Activated T-cell treated with anti-CD3 and anti-CD28 coated beads for 4 hours (primary cell): ENCODE measurements at regions not wholly inside any gene's neighbourhood (a gene's known extent, or its start where the extent isn't known, plus 50 kb on each side); places are given as distances from the start of the nearest gene placed in this dataset.

Experiments used
- DNase-seq: peaks from one replicate; pipeline ENCODE4 v3.0.0-alpha.2; 2020

GRCh38 chr2:239682518-239682917 is 281.7 kb upstream of the HDAC4 start:
- no peak for DNase-seq

- no peak for DNase-seq
Measured at GRCh38 chr2:239679755-239680154, 278.9 kb upstream of the HDAC4 start.

- no peak for DNase-seq
Measured at GRCh38 chr2:239678666-239679296, 278.0 kb upstream of the HDAC4 start.

- DNase-seq = no peak
Measured at GRCh38 chr2:239678186-239678490, 277.3 kb upstream of the HDAC4 start.

DNA sequence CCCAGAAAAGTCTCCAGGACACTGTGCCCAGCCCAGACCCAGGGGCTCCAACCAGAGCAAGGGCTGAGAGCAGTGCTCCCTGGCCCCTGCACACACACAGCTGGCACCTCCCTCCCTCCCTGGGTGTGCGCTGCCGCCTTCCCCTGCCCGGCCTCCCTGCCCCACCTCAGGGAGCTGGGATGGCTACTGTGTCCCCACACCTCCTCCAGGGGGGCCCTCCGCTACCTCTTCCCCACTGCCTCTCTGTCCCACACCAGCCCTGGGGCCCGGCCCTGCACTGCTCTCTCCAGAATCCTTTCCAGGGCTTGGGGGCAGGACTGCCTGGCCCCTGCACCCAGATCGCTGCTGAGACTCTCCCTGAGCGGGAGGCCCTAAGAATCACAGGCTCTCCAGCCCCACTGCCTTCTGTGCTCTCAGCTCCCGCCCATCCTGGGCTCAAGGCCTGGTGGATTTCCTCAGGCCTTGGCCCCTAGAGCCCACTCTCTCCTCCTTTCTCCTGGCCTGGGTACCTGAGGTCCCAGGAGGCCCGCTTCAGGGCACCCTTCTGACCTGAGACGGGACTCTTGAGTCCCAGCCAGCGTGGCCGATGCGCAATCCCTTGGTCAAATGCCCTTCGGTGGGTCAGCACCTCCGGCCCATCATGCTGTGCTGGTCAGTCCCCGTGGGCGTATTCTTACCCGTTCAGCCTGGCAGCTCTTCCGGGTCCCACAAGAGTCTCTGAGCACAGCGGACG is 276.8 kb upstream of the HDAC4 start:
- DNase-seq = no peak

DNA sequence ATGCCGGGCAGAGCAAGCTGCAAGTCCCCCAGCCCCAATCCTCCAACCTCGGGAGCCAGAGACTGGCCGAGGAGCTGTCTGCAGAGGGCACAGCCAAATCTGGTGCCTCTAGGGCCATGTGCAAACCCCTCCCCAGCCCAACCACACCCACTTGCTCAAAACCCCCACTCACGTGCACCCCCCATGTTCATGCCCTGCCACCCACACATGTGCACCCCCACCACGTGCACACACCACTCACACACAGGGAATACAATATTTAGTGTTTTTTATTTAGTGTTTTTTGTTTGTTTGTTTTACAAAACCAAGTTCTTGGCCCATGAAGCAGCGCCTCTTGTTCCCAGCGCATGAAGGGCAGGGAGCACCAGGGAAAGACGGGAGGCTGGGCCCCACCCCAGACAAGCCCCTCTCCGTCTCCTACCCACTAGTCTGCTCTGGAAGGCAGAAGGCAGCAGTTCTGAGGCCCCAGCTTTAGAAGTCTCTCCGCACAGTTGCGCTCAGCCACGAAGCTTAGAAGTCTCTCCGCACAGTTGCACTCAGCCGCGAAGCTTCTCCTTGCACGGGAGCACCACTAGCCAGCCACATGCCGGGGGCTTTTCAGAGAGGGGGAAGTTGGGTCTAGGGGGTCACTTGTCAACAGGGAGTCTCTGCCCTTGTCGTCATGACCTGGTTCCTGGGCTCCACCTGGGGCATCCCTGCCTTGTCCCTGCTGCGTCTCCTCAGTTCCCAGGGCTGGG is 276.1 kb upstream of the HDAC4 start:
- no peak for DNase-seq

- no peak for DNase-seq
Measured at GRCh38 chr2:239675826-239676715, 275.3 kb upstream of the HDAC4 start.

DNA sequence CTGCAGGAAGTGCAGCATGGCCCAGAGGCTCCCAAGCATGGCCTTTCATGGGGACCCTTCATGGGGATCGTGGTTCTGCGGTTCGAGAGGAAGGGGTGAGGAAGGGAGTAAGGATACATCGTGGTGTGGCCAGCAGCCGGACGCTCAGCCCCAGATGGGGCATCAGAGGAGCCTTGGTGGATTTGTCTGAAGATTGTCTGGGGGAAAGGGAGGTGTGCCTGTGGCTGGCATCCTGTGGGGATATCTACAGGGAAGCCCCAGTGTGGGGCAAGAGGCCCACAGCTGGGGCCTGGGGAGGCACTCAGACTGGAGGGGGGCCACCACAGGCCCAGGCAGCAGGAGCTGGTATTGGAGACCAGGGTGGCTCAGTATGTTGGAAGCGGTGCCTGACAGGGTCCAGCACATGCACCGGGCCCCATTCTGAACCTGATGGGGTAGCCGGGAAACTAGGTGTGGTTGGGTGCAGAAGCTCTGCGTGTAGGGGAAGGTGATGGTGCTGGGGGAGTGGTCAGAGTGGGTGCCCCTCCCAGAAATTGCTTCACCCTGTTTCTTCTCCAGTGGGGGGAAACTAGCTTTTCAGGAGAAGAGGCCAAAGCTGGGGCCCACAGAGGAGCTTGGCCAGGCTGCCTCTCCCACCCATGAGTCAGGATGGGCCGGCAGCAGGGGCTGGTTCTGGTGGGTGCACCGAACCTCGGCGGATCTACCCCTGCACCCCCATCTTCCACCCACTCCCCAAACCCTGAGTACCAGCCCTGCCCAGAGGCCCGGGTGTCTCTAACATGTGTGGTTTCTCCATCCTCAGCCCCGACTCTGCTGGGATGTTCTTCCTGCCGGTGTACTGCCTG is 274.4 kb upstream of the HDAC4 start:
- DNase-seq = no peak

DNA sequence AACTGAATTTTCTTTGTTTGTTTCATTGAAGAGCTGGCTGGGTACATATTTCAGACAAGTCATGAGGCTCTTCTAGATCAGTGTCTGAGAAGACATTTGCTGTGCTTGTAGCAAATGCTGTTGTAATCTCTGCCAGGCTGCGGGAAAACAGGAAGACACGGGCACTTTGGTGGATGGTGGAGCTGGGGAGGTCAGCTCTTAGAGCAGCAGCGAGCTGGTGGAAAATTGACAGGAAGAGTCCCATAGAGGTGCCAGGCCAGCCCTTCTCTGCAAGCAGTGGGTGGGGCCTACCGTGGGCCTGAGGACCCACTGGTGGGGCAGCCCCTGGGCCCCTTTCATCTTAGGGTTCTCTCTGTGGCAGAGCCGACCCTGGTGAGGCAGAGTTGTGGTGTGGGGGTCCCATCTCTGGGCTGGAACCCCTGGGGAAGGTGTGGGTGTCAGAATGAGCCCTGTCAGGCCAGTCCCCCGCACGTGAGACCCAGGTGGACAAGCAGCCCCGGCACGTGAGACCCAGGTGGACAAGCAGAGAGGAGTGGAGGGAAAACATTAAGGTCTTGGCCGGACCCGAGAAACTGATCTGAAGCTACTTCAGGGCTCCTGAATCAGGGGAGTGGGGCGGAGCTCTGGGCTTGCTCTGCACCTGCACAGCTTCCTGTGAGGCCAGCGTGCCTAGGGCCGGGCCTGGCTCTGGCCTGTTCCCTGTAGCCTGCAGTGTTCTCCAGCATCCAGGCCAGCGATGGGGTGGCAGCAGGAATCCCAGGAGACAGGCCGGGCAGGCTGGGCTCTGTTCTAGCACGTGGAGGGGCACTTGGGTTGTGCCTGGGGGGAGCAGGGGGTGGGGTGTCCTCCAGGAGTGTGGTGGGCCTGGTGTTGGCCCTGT is 273.5 kb upstream of the HDAC4 start:
- no peak for DNase-seq

- DNase-seq = no peak
Measured at GRCh38 chr2:239673641-239674040, 272.8 kb upstream of the HDAC4 start.

DNA sequence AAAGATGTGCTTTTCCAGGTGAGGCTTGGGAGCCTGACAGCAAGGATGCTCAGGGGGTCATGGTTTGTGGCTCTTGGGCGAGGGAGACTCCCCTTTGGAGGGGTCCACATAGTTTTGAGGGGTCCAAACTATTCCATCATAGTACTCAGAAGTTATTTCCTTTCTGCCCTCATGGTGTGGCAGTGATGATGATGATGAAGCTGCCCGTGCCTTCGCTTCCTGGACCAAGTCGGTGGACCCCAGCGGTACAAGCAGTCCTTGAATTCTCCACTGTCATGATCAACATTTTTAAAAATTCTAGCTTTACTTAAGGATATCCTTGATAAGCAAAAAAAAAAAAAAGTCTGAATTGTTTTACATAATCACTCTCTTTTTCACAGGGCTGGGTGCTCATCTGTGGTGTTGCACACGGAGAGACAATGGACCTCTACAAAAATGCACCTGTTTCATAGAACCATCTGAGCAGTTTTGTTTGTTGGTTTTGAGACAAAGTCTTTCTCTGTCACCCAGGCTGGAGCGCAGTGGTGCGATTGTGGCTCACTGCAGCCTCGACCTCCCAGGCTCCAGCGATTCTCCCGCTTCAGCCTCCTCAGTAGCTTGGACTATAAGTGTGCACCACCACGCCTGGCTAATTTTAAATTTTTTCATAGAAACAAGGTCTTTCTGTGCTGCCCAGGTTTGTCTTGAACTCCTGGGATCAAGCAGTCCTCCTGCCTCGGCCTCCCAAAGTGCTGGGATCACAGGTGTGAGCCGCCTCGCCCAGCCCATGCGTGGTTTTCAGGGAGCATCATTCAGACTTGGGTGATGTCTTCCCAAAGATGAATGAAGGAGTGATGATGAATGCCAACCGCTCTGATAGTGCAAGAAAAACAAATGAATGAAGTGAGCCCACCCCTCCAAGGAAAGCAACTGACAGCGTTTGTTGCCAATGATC is 271.4 kb upstream of the HDAC4 start:
- DNase-seq = no peak

GRCh38 chr2:239671471-239671870 is 270.7 kb upstream of the HDAC4 start:
- no peak for DNase-seq

GRCh38 chr2:239670463-239671120 is 269.8 kb upstream of the HDAC4 start:
- no peak for DNase-seq

GRCh38 chr2:239669899-239670460 is 269.2 kb upstream of the HDAC4 start:
- no peak for DNase-seq

GRCh38 chr2:239669181-239669898 is 268.5 kb upstream of the HDAC4 start:
- DNase-seq = no peak

GRCh38 chr2:239668651-239669050 is 267.8 kb upstream of the HDAC4 start:
- no peak for DNase-seq

- no peak for DNase-seq
Measured at GRCh38 chr2:239668042-239668441, 267.2 kb upstream of the HDAC4 start.

- no peak for DNase-seq
Measured at GRCh38 chr2:239667431-239667985, 266.7 kb upstream of the HDAC4 start.
